ENCODE measurements at regions not wholly inside any gene's neighbourhood (a gene's known extent, or its start where the extent isn't known, plus 50 kb on each side); places are given as distances from the start of the nearest gene placed in this dataset.

- TF ChIP-seq ZNF430 (CRISPR knock-in tag; IDR thresholded peaks at IDR 0.05) = no peak
- no peak for TF ChIP-seq MLX (CRISPR knock-in tag; IDR thresholded peaks at IDR 0.05)
- TF ChIP-seq CAMTA2 (CRISPR knock-in tag; IDR thresholded peaks at IDR 0.05; ENCODE audit: borderline replicate concordance) = no peak
- TF ChIP-seq FUBP1 (CRISPR knock-in tag; IDR thresholded peaks at IDR 0.05; ENCODE audit: borderline replicate concordance) = no peak
- TF ChIP-seq NFE2L1 (CRISPR knock-in tag; IDR thresholded peaks at IDR 0.05; ENCODE audit: borderline replicate concordance) = no peak
- no peak for TF ChIP-seq NPAS2 (CRISPR knock-in tag; IDR thresholded peaks at IDR 0.05; ENCODE audit: borderline replicate concordance)
- H3K9ac ChIP-seq (ENCODE audit: insufficient read depth, low read depth, low read length) = no peak overlapping the region
- intact Hi-C loops (cut with micrococcal nuclease; ENCODE audit: unreplicated experiment) = no loop called here
- H3K4me3 ChIP-seq (replicated peaks in 1 of 3; ENCODE audit: insufficient read depth in 1 of 3, low read depth in 2 of 3, low read length in 3 of 3) = no peak overlapping the region
- no peak overlapping the region for H2AFZ ChIP-seq (ENCODE audit: low read length)
- ATAC-seq = no peak
- H3K9me3 ChIP-seq (ENCODE audit: low read length) = peaks cover 77% of the 10 kb centered on the region
- no peaks in the 10 kb centered on the region for H3K4me1 ChIP-seq (ENCODE audit: insufficient read depth, low read length)
- no peaks in the 10 kb centered on the region for H4K20me1 ChIP-seq (ENCODE audit: insufficient read depth, low read length)
- no peak overlapping the region for H3K4me2 ChIP-seq (ENCODE audit: low read depth, low read length)
- ChIA-PET CTCF (ENCODE audit: low intra/inter-chr PET ratio, low total read pairs) (no interaction called here), POLR2A (no interaction called here)
- H3K79me2 ChIP-seq (ENCODE audit: insufficient read depth, low read length) = no peaks in the 10 kb centered on the region
- in situ Hi-C loops (cut with HindIII; ENCODE audit: extremely low pct_ligation_motif_present, low pct_unique_long_range_greater_than_20kb) = no loop called here
- no peak overlapping the region for H3K27ac ChIP-seq (ENCODE audit: extremely low read length, insufficient read depth, low read length)
- no peak for FAIRE-seq
- WGBS (ENCODE audit: low lambda C conversion rate) = 33% methylated on average over 3 of the region's 3 CpGs
- H3K36me3 ChIP-seq (replicated peaks in 1 of 2; ENCODE audit: control insufficient read depth in 1 of 2, insufficient read depth in 2 of 2, low read length in 2 of 2) = no peaks in the 10 kb centered on the region
- no TSS peak for BruUV-seq (replicated peaks)
- DNase-seq (ENCODE audit: low spot score) = no peak
- H3K27me3 ChIP-seq (ENCODE audit: control insufficient read depth in 1 of 2, insufficient read depth in 2 of 2, low read length in 2 of 2) = no peaks in the 10 kb centered on the region
These were observed 763.5 kb downstream of the EDEM1 start for GRCh38 chr3:5951026-5951425.

DNA sequence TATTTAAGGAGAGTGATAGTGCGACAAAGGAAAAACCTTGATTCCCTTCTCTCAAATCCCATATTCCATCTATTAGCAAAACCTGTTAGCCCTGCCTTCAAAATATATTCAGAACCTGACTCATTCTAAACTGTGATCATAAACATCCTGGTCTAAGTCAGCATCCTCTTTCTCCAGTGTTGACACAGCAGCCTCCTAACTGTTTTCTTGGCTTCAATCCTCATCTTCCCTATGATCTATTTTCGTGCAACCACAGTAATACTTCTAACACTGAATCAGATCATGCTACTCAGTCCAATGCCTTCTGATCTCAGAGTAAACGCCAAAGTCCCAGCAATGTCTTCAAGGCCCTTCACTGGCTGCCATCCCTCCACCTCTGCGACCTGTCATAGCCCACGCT lies 785.1 kb downstream of the EDEM1 start:
- Histone ChIP-seq H3K4me3 (replicated peaks in 1 of 3; ENCODE audit: insufficient read depth in 1 of 3, low read depth in 2 of 3, low read length in 3 of 3) (no peak overlapping the region), H3K4me2 (ENCODE audit: low read depth, low read length) (no peak overlapping the region), H3K27me3 (ENCODE audit: control insufficient read depth in 1 of 2, insufficient read depth in 2 of 2, low read length in 2 of 2) (no peaks in the 10 kb centered on the region; a peak in 1 of 5 replicates), H3K9ac (ENCODE audit: insufficient read depth, low read depth, low read length) (no peak overlapping the region), H3K36me3 (replicated peaks in 1 of 2; ENCODE audit: control insufficient read depth in 1 of 2, insufficient read depth in 2 of 2, low read length in 2 of 2) (no peaks in the 10 kb centered on the region), H3K4me1 (ENCODE audit: insufficient read depth, low read length) (no peaks in the 10 kb centered on the region), H3K79me2 (ENCODE audit: insufficient read depth, low read length) (no peaks in the 10 kb centered on the region), H3K27ac (ENCODE audit: extremely low read length, insufficient read depth, low read length) (no peak overlapping the region), H2AFZ (ENCODE audit: low read length) (no peak overlapping the region), H3K9me3 (ENCODE audit: low read length) (peaks cover 71% of the 10 kb centered on the region), H4K20me1 (ENCODE audit: insufficient read depth, low read length) (no peaks in the 10 kb centered on the region)
- DNase-seq (ENCODE audit: low spot score) (no peak), FAIRE-seq (no peak), ATAC-seq (no peak)
- in situ Hi-C loops (cut with HindIII; ENCODE audit: extremely low pct_ligation_motif_present, low pct_unique_long_range_greater_than_20kb) = no loop called here
- no TSS peak for BruUV-seq (replicated peaks)
- 21% methylated on average over 5 of the region's 5 CpGs for WGBS (ENCODE audit: low lambda C conversion rate)
- ChIA-PET CTCF (ENCODE audit: low intra/inter-chr PET ratio, low total read pairs) (no interaction called here), POLR2A (no interaction called here)
- TF ChIP-seq SMAD1 (CRISPR knock-in tag; IDR thresholded peaks at IDR 0.05; ENCODE audit: borderline replicate concordance, low read depth) = no peak
- no peak for TF ChIP-seq HES4 (CRISPR knock-in tag; IDR thresholded peaks at IDR 0.05; ENCODE audit: borderline replicate concordance)
- intact Hi-C loops (cut with micrococcal nuclease; ENCODE audit: unreplicated experiment) = no loop called here
